AG04450 (cell line): ENCODE measurements at regions not wholly inside any gene's neighbourhood (a gene's known extent, or its start where the extent isn't known, plus 50 kb on each side); places are given as distances from the start of the nearest gene placed in this dataset.

Source experiments
- CTCF ChIA-PET: fragments of 300-600, 350-600 bp; formaldehyde crosslinking; extraction: SDS; loops from one replicate; lab custom pipeline; 2022; ENCODE audit warnings: antibody characterized with exemption, inconsistent platforms; lab: Charles Lee
- POLR2A ChIA-PET: fragments of 350-600 bp; formaldehyde crosslinking; extraction: SDS; loops from one replicate; lab custom pipeline; 2021; ENCODE audit warnings: antibody characterized with exemption, inconsistent platforms; lab: Yijun Ruan, JAX
- DNase-seq: peaks from one replicate; pipeline ENCODE4 v3.0.0-alpha.2; 2011; ENCODE audit warnings: low read depth, low spot score
- H3K27ac ChIP-seq: one replicate; pipeline ENCODE4 v1.5.1; 2012; ENCODE audit warnings: low read depth, low read length, control low read depth
- H3K27me3 ChIP-seq: one replicate; pipeline ENCODE4 v1.6.0; 2012; ENCODE audit warnings: low read length; ENCODE audit not compliant: control insufficient read depth, insufficient read depth
- H3K4me3 ChIP-seq: 2 replicates; pipeline ENCODE4 v1.5.1; 2011; ENCODE audit warnings: mild to moderate bottlenecking, low read depth, low read length, control low read depth
- H3K9me3 ChIP-seq: 2 replicates; pipeline ENCODE4 v1.5.1; 2012; ENCODE audit warnings: low read length; ENCODE audit not compliant: control insufficient read depth, insufficient read depth
- TF ChIP-seq, protein P1 (sequence below): IDR thresholded peaks from 2 replicates; pipeline ENCODE4 v1.5.1; 2011; ENCODE audit warnings: low read depth, low read length, control low read depth, inconsistent platforms

GRCh38 chr9:106529616-106530015, 333.4 kb upstream of the ZNF462 start:
- ChIA-PET CTCF (no interaction called here), POLR2A (no interaction called here)
- TF ChIP-seq, protein P1, sequence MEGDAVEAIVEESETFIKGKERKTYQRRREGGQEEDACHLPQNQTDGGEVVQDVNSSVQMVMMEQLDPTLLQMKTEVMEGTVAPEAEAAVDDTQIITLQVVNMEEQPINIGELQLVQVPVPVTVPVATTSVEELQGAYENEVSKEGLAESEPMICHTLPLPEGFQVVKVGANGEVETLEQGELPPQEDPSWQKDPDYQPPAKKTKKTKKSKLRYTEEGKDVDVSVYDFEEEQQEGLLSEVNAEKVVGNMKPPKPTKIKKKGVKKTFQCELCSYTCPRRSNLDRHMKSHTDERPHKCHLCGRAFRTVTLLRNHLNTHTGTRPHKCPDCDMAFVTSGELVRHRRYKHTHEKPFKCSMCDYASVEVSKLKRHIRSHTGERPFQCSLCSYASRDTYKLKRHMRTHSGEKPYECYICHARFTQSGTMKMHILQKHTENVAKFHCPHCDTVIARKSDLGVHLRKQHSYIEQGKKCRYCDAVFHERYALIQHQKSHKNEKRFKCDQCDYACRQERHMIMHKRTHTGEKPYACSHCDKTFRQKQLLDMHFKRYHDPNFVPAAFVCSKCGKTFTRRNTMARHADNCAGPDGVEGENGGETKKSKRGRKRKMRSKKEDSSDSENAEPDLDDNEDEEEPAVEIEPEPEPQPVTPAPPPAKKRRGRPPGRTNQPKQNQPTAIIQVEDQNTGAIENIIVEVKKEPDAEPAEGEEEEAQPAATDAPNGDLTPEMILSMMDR: no peak
- no peak for DNase-seq
- H3K27ac ChIP-seq: no peak overlapping the region
- peaks cover 4% of the 10 kb centered on the region for H3K9me3 ChIP-seq
- no peaks in the 10 kb centered on the region for H3K27me3 ChIP-seq
- H3K4me3 ChIP-seq: no peak overlapping the region

- TF ChIP-seq, protein P1: no peak
- no peaks in the 10 kb centered on the region for H3K27me3 ChIP-seq
- H3K27ac ChIP-seq: no peak overlapping the region
- H3K9me3 ChIP-seq: peaks cover 4% of the 10 kb centered on the region
- H3K4me3 ChIP-seq: no peak overlapping the region
- POLR2A ChIA-PET: no interaction called here
- CTCF ChIA-PET: no interaction called here
- DNase-seq: no peak
Observed at GRCh38 chr9:106531491-106531890, 331.5 kb upstream of the ZNF462 start.

DNA sequence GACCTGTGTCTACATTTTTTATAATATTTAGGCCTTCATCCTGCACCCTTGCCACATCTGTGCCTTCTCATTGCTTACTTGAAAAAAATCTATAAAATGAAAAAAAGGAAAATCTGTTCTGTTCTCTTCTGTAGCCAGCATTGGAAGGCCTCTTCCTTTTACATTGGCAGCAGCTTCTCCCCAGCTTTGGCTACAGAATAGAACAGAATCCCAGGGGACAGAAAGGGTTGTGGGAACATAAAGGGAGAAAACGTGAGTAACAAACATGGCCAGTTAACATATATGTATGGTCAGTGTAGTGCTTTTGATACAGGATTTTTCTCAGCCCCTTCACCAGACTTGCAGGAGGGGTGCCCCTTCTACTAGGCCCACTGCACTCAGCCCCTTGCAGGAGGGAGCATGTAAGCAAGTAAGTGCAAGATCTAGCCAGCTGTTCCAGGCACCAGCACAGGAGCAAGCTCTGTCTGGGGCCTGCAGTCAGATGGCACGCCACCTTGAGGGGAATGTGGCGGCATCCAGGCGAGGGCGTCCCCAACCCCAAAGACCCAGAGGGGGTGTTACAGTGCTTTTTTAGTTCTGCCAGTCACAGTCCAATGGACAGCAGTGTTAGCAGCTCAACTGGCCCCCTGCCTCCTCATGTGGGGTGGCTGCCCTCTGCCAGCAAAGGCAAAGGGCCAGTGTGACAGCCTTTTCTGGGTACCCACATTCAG, 330.5 kb upstream of the ZNF462 start:
- H3K27ac ChIP-seq: no peak overlapping the region
- H3K9me3 ChIP-seq: peaks cover 4% of the 10 kb centered on the region
- ChIA-PET POLR2A (no interaction called here), CTCF (no interaction called here)
- no peak for DNase-seq
- TF ChIP-seq, protein P1: no peak
- no peaks in the 10 kb centered on the region for H3K27me3 ChIP-seq
- no peak overlapping the region for H3K4me3 ChIP-seq

DNA sequence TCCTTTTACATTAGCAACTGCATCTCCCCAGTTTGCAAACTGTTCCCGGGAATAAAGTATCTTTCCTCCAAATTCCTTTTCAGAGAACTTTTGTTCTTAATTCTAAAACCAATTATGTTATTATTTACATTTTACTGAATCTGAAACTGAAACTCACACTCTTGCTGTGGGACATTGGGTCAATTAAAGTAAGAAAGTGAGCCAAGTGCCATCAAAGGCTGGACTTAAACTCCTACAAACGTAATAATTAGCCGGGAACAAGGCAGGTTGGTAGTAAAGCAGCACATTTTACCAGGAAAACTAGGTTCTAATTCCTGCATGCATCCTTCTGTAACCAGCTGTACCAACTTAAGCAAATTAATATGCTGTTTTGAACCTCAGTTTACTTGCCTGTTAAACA, 328.2 kb upstream of the ZNF462 start:
- CTCF ChIA-PET: no interaction called here
- peaks cover 4% of the 10 kb centered on the region for H3K9me3 ChIP-seq
- TF ChIP-seq, protein P1: no peak

DNA sequence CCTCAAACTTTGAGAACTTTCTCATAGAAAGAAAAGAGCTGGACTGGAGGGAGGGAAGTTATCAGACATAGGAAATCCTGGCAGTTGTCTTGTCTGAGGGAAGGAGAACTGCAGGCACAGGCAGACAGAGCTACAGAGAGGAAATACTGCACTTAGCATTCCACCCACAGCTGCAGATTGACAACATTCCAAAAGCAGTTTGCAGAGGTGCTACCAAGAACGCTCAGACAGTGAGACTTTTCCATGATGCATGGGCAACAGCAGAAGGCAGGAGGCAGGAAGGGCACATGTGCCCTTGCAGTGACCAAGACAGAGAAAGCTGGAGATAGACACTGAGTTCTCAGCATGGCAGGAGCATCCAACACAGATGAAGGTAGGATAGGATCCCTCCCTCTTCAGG, 327.5 kb upstream of the ZNF462 start:
- ChIA-PET POLR2A (no interaction called here), CTCF (no interaction called here)
- Histone ChIP-seq H3K27ac (no peak overlapping the region), H3K27me3 (no peaks in the 10 kb centered on the region), H3K9me3 (peaks cover 4% of the 10 kb centered on the region), H3K4me3 (no peak overlapping the region)
- TF ChIP-seq, protein P1: no peak
- DNase-seq: no peak

More for the DNA sequence above, 328.2 kb upstream of the ZNF462 start:
- no peak for DNase-seq
- Histone ChIP-seq H3K4me3 (no peak overlapping the region), H3K27ac (no peak overlapping the region), H3K27me3 (no peaks in the 10 kb centered on the region)
- POLR2A ChIA-PET: no interaction called here
